Thymus (tissue), 11 donors: ENCODE measurements at regions not wholly inside any gene's neighbourhood (a gene's known extent, or its start where the extent isn't known, plus 50 kb on each side); places are given as distances from the start of the nearest gene placed in this dataset.

Experiments
- DNase-seq, 9 donors: peaks; one replicate each; pipeline ENCODE4 v3.0.0-alpha.2; 2013; ENCODE audit warnings: low spot score in 9 of 9, low read depth in 6 of 9, missing footprints in 1 of 9
- H3K27ac ChIP-seq, 2 donors: one replicate each; pipeline ENCODE4 v1.5.1; 2013; ENCODE audit warnings: control low read depth in 1 of 2, low read depth in 1 of 2, low read length in 1 of 2, mild to moderate bottlenecking in 1 of 2, moderate library complexity in 1 of 2
- H3K27me3 ChIP-seq, 2 donors: one replicate each; pipeline ENCODE4 v1.5.1; 2013; ENCODE audit warnings: low read length in 1 of 2; ENCODE audit not compliant: control insufficient read depth in 2 of 2, insufficient read depth in 1 of 2
- H3K36me3 ChIP-seq, 2 donors: one replicate each; pipeline ENCODE4 v1.5.1; 2013; ENCODE audit warnings: low read length in 1 of 2, mild to moderate bottlenecking in 1 of 2, moderate library complexity in 1 of 2; ENCODE audit not compliant: control insufficient read depth in 2 of 2, insufficient read depth in 2 of 2
- H3K4me1 ChIP-seq, 2 donors: one replicate each; pipeline ENCODE4 v1.5.1; 2013; ENCODE audit warnings: low read length in 2 of 2; ENCODE audit not compliant: control insufficient read depth in 2 of 2, insufficient read depth in 2 of 2
- H3K4me3 ChIP-seq, 2 donors: one replicate each; pipeline ENCODE4 v1.5.1; 2013; ENCODE audit warnings: low read length in 2 of 2, control low read depth in 1 of 2, mild to moderate bottlenecking in 1 of 2
- H3K9me3 ChIP-seq, 2 donors: one replicate each; pipeline ENCODE4 v1.5.1; 2013; ENCODE audit warnings: low read length in 1 of 2, mild to moderate bottlenecking in 1 of 2; ENCODE audit not compliant: control insufficient read depth in 2 of 2, insufficient read depth in 1 of 2
- WGBS: extraction: QIAGEN DNeasy Blood & Tissue Kit; methylation state at CpG from one replicate; pipeline ENCODE4 v1.1.7; 2013; 5-methylcytosine and 5-hydroxymethylcytosine counted together
- donor health status: healthy.

GRCh38 chr5:125890511-125890931, 532.7 kb upstream of the GRAMD2B start:
- H3K27me3 ChIP-seq = no peaks in the 10 kb centered on the region
- no peak overlapping the region for H3K27ac ChIP-seq
- no peaks in the 10 kb centered on the region for H3K36me3 ChIP-seq
- no peaks in the 10 kb centered on the region for H3K9me3 ChIP-seq
- DNase-seq = no peak
- H3K4me3 ChIP-seq = no peak overlapping the region
- no peaks in the 10 kb centered on the region for H3K4me1 ChIP-seq

DNA sequence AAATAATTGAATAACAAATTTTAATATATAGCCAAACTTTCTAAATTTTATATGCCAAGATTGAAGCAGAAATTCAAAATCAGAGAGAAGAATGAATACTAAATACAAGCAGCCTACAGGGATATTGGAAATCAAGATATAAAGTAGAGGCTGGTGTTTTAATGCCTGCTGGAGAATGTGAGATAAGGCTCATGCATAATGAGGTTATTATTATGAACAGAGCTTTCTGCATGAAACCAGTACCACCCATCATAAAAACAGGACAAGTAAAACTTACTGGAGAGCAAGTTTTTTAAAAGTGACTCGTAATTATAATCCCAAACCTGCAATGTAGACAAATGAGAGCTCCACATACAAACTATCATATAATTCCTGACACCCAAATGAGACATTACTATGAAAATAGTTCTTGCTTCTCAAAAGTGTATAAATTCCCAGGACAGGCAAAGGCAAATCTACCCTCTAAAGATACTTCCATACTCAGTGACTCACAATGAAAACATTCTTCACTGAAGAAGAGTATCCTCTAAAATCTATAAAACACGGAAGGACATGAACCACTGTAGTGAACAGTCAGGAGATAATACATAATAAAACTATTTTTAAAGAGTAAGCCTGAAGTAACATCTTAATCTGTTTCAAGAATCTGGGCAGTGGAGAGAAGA, 532.0 kb upstream of the GRAMD2B start:
- Histone ChIP-seq H3K4me1 (no peaks in the 10 kb centered on the region), H3K36me3 (no peaks in the 10 kb centered on the region), H3K4me3 (no peak overlapping the region), H3K27ac (no peak overlapping the region), H3K9me3 (no peaks in the 10 kb centered on the region), H3K27me3 (no peaks in the 10 kb centered on the region)
- 81% methylated on average over 2 of the region's 2 CpGs for WGBS
- no peak for DNase-seq

DNA sequence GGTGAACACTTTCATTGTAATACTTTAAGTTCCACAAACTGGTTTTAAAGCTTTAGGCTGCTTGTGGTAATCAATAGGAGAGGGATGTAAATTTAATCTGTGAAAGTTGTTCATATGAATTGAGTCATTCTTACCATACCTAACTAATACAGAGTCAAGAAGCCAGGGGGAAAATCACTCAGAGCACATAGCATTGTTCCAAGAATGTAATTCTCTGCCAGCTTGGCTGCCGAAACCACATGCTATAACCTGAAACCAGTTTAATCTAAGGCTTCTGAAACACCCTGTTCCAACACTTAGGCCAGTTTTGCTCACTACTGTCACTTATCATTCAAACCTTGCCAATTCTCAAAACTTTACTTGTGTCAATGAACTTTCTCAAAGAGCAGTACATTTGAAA, 528.8 kb upstream of the GRAMD2B start:
- no peaks in the 10 kb centered on the region for H3K4me1 ChIP-seq
- WGBS = 98% methylated on average over 1 of the region's 1 CpG
- H3K4me3 ChIP-seq = no peak overlapping the region
- no peaks in the 10 kb centered on the region for H3K36me3 ChIP-seq
- peak in 1 of 9 donors; percentile 1 for DNase-seq
- H3K27me3 ChIP-seq = no peaks in the 10 kb centered on the region
- no peak overlapping the region for H3K27ac ChIP-seq
- no peaks in the 10 kb centered on the region for H3K9me3 ChIP-seq

- Histone ChIP-seq H3K4me3 (no peak overlapping the region), H3K9me3 (no peaks in the 10 kb centered on the region), H3K36me3 (no peaks in the 10 kb centered on the region), H3K27ac (no peak overlapping the region), H3K27me3 (no peaks in the 10 kb centered on the region), H3K4me1 (no peaks in the 10 kb centered on the region)
- WGBS = 95% methylated on average over 3 of the region's 3 CpGs
- no peak for DNase-seq
Measured at GRCh38 chr5:125896368-125896767, 526.8 kb upstream of the GRAMD2B start.

DNA sequence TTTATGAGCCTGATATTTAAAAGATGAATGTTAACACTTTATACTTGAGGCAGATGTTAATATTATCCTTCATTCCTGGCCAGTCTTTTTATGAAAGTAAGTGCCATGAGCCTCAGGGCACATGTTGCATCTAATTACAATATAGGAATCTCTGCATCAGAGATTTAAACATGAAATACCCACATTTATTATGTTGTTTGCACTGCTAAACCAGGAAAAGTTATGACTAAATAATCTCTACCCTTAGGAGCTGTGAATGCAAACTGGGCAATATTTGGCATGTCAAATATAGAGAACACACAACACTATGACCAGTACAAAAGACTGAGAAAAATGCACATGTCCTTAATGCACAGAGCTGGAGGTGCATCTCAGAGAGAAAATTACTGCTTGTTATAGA, 526.1 kb upstream of the GRAMD2B start:
- H3K9me3 ChIP-seq = no peaks in the 10 kb centered on the region
- H3K4me1 ChIP-seq = no peaks in the 10 kb centered on the region
- H3K27me3 ChIP-seq = no peaks in the 10 kb centered on the region
- no peak overlapping the region for H3K4me3 ChIP-seq
- no peak overlapping the region for H3K27ac ChIP-seq
- DNase-seq = no peak
- no peaks in the 10 kb centered on the region for H3K36me3 ChIP-seq

DNA sequence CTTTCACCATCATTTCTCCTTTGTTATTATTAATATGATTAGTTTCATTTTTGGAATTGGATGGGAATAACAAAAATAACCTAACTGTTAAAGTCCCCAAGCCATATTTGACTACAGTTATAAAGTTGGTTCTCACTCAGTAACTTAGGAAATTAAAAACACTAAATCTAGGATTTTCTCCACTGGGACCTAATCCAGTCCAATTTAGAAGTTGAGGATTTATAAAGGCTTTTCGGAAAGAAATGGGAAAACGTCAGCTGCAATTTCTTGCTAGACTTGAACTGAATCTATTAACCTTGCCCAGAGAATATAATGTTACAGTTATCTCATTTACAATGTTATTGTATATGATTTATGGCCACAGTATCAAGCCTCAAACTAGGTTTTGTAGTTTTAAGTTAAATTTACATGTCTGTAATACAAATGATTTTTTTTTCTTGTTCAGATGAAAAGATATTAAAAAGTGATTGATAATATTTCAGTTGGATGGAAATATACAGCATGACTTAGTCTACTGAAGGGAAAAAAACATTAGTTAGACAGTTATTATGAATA, 524.3 kb upstream of the GRAMD2B start:
- 95% methylated on average over 2 of the region's 2 CpGs for WGBS
- Histone ChIP-seq H3K36me3 (no peaks in the 10 kb centered on the region), H3K4me1 (no peaks in the 10 kb centered on the region), H3K27ac (no peak overlapping the region), H3K4me3 (no peak overlapping the region), H3K9me3 (no peaks in the 10 kb centered on the region), H3K27me3 (no peaks in the 10 kb centered on the region)
- DNase-seq = no peak

GRCh38 chr5:125912028-125912427, 511.2 kb upstream of the GRAMD2B start:
- H3K4me3 ChIP-seq = no peak overlapping the region
- no peaks in the 10 kb centered on the region for H3K27me3 ChIP-seq
- DNase-seq = no peak
- H3K9me3 ChIP-seq = peaks cover 0 to 5% of the 10 kb centered on the region in 2 donors
- no peak overlapping the region for H3K27ac ChIP-seq
- 96% methylated on average over 1 of the region's 1 CpG for WGBS
- H3K36me3 ChIP-seq = no peaks in the 10 kb centered on the region
- no peaks in the 10 kb centered on the region for H3K4me1 ChIP-seq

- no peaks in the 10 kb centered on the region for H3K4me1 ChIP-seq
- H3K27ac ChIP-seq = no peak overlapping the region
- peaks cover 0 to 5% of the 10 kb centered on the region in 2 donors for H3K9me3 ChIP-seq
- no peak overlapping the region for H3K4me3 ChIP-seq
- 93% methylated on average over 2 of the region's 2 CpGs for WGBS
- no peaks in the 10 kb centered on the region for H3K27me3 ChIP-seq
- no peaks in the 10 kb centered on the region for H3K36me3 ChIP-seq
- DNase-seq = no peak
Measured at GRCh38 chr5:125913200-125913599, 510.0 kb upstream of the GRAMD2B start.

GRCh38 chr5:125914471-125914870, 508.7 kb upstream of the GRAMD2B start:
- Histone ChIP-seq H3K4me3 (no peak overlapping the region), H3K27ac (no peak overlapping the region), H3K27me3 (no peaks in the 10 kb centered on the region), H3K4me1 (no peaks in the 10 kb centered on the region), H3K9me3 (peaks cover 0 to 5% of the 10 kb centered on the region in 2 donors), H3K36me3 (no peaks in the 10 kb centered on the region)
- WGBS = 83% methylated on average over 3 of the region's 3 CpGs
- DNase-seq = no peak
